Right cardiac atrium (tissue), 5 donors: ENCODE measurements at regions not wholly inside any gene's neighbourhood (a gene's known extent, or its start where the extent isn't known, plus 50 kb on each side); places are given as distances from the start of the nearest gene placed in this dataset.
A peak's percentile ranks its signal among the peaks of the same experiment; 100 is the strongest.

ENCODE experiments used
- ATAC-seq, 2 donors: fragments of 200-7000 bp; cut with Tn5 transposase; one replicate each; pipeline versions ENCODE4 v1.8.0 to v1.9.1; 2020; ENCODE audit warnings: moderate library complexity in 2 of 2, mild to moderate bottlenecking in 1 of 2
- DNase-seq, 3 donors: peaks; one replicate each; pipeline ENCODE4 v3.0.0-alpha.2; 2020
- H3K27ac ChIP-seq: one replicate; pipeline ENCODE4 v1.5.1; 2013; ENCODE audit warnings: mild to moderate bottlenecking, low read length, control low read depth, moderate library complexity
- H3K27me3 ChIP-seq: one replicate; pipeline ENCODE4 v1.6.1; 2013; ENCODE audit not compliant: control insufficient read depth, insufficient read depth
- H3K4me1 ChIP-seq: one replicate; pipeline ENCODE4 v1.6.1; 2013; ENCODE audit warnings: low read length; ENCODE audit not compliant: control insufficient read depth, insufficient read depth
- H3K4me3 ChIP-seq: one replicate; pipeline ENCODE4 v1.5.1; 2013; ENCODE audit warnings: low read length, control low read depth
- H3K9me3 ChIP-seq: one replicate; pipeline ENCODE4 v1.6.1; 2013; ENCODE audit warnings: low read length; ENCODE audit not compliant: control insufficient read depth
- WGBS: extraction: QIAGEN DNeasy Blood & Tissue Kit; methylation state at CpG from one replicate; pipeline ENCODE4 v1.1.7; 2013; 5-methylcytosine and 5-hydroxymethylcytosine counted together
- intact Hi-C, 4 donors: fragments of 100-400 bp; cut with DNase I; formaldehyde crosslinking; loops; one replicate each; pipeline versions ENCODE4 v1.11.0 to v1.14.0; 2022 to 2023
- donor health status: healthy with polysubstance abuse.
- donor health status: DM: no; HTN: yes; CAD: no.
- donor health status: DM: no; HTN: no; CAD: no.
- donor health status: DM: no; HTN: yes; CAD: no; lungs with severe emphysema.
- donor health status: DM: yes; HTN: yes; CAD: no.

DNA sequence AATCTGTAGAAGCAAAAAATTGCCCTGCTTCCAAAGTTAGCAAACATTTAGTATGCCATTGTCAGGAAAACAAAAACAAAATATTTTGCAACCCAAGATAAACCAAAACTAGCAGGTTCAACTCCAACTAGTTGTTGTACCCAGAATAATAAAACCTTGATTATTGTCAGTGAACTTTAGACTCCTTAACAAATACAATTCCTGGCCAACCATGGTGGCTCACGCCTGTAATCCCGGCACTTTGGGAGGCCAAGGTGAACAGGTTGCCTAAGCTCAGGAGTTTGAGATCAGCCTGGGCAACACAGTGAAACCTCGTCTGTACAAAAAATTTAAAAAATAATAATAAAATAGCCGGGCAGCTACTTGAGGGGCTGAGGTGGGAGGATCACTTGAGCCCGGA is 53.6 kb upstream of the EPCAM start:
- DNase-seq = no peak
- no peaks in the 10 kb centered on the region for H3K27me3 ChIP-seq
- H3K27ac ChIP-seq = no peak overlapping the region
- peaks cover 15% of the 10 kb centered on the region for H3K4me1 ChIP-seq
- ATAC-seq = no peak
- H3K4me3 ChIP-seq = no peak overlapping the region
- no peaks in the 10 kb centered on the region for H3K9me3 ChIP-seq
- WGBS = 95% methylated on average over 5 of the region's 5 CpGs
- intact Hi-C loops = no loop called here

DNA sequence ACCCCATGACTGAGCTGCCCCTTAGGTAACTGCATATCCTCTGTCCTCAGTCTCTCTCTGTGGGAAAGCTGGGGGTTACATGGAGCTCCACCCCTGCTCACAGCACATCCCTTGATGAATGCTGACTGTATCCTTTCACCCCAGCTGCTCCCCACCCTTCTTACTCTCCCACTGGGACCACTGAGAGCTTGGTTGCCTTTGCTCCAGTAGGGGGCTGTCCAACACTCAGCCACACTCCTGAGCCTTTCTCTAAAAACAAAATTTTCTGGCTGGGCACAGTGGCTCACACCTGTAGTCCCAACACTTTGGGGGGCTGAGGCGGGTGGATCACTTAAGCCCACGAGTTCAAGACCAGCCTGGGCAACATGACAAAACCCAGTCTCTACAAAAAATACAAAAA is 55.4 kb upstream of the EPCAM start:
- 87% methylated on average over 2 of the region's 2 CpGs for WGBS
- intact Hi-C loops = loop anchor here in 1 of 4 donors (5.0 kb wide), 1 partner anchor 41 kb away; no protein-coding TSS in a partner anchor
- no peaks in the 10 kb centered on the region for H3K9me3 ChIP-seq
- no peak overlapping the region for H3K27ac ChIP-seq
- no peak for DNase-seq
- no peak overlapping the region for H3K4me3 ChIP-seq
- ATAC-seq = no peak
- no peaks in the 10 kb centered on the region for H3K27me3 ChIP-seq
- peaks cover 16% of the 10 kb centered on the region for H3K4me1 ChIP-seq

DNA sequence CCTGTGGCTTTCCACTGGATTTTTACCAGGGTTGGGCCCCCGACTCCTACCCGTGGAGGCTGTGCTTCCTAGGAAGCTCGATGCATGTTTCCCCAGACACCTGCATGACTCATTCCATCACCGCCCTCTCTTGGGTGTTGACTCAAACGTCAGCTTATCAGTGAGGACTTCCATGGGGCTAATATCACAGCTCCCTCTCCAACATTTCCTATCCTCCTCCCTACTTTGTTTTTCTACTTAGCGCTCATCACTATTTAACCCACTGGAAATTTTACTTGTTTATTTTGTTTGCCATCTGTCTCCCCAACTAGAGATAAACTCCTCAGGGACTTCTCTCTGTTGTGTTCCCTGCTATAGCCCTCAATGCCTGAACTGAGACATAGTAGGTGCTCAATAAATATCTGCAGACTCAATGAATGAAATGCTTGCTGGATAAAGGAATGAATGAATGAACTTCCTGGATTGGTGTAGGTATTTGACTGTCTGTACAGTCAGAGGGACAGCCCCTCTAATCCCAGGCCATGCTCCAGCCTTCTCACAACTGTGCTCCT is 55.9 kb upstream of the EPCAM start:
- intact Hi-C loops = loop anchor here in 1 of 4 donors (5.0 kb wide), 1 partner anchor 41 kb away; no protein-coding TSS in a partner anchor
- ATAC-seq = peak; percentile 20 to 32
- no peak for DNase-seq

DNA sequence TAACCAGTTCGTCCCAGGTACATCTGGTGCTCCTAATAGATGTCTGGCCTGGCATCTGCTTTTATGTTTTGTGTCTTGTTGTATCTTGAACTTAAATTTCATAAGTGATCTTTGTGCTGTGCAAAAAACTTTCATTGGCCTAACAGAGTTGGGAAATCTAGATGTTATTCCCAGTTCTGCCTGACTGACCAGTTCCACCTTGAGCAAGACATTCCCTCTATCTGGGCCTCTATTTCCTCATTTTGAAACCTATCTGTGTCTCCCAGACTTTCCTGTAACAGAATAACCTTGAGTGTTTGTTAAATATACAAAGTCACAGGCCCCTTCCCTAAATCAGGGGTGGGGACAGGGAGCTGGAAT is 56.6 kb upstream of the EPCAM start:
- Histone ChIP-seq H3K9me3 (no peaks in the 10 kb centered on the region), H3K4me1 (peaks cover 16% of the 10 kb centered on the region), H3K27me3 (no peaks in the 10 kb centered on the region), H3K4me3 (no peak overlapping the region), H3K27ac (no peak overlapping the region)
- DNase-seq (no peak), ATAC-seq (no peak)
- WGBS = 95% methylated on average over 1 of the region's 1 CpG
- intact Hi-C loops = loop anchor here in 1 of 4 donors (5.0 kb wide), 1 partner anchor 40 kb away; no protein-coding TSS in a partner anchor

More for the DNA sequence above, 55.9 kb upstream of the EPCAM start:
- no peaks in the 10 kb centered on the region for H3K9me3 ChIP-seq
- H3K4me3 ChIP-seq = no peak overlapping the region
- no peak overlapping the region for H3K27ac ChIP-seq
- H3K4me1 ChIP-seq = peaks cover 16% of the 10 kb centered on the region
- no peaks in the 10 kb centered on the region for H3K27me3 ChIP-seq
- WGBS = 53% methylated on average over 6 of the region's 6 CpGs

DNA sequence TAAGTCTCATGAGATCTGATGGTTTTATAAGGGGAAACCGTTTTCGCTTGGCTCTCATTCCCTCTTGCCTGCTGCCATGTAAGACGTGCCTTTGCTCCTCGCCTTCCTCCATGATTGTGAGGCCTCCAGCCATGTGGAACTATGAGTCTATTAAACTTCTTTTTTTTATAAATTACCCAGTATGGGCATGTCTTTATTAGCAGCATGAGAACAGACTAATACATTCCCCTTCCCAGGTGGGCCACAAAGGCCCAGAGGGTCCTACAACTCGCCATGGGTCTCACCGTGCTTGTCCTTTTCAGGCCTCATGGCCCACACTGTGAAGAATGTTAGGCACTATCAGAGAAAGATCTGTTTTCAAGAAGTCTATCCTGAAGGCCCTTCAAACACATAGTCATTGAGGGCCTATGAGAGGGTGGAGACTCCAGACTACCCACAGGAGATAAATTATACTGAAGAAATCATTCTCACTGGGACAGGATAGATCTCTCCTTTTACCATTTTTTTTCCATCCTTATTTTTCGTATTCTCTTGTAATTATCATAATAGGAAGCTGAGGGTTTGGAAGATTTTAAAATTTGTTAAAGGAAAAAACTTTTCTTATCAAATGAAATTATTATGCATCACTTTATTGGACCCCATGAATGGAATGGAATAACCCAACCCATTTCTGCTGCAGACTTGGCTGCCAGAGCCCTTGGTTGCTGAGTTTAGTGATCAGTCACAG is 57.2 kb upstream of the EPCAM start:
- ATAC-seq (no peak), DNase-seq (no peak)
- 93% methylated on average over 7 of the region's 7 CpGs for WGBS
- H3K9me3 ChIP-seq = no peaks in the 10 kb centered on the region
- H3K4me1 ChIP-seq = peaks cover 16% of the 10 kb centered on the region
- H3K4me3 ChIP-seq = no peak overlapping the region
- H3K27me3 ChIP-seq = no peaks in the 10 kb centered on the region
- peak overlapping the region; percentile 33 for H3K27ac ChIP-seq
- intact Hi-C loops = loop anchor here in 1 of 4 donors (5.0 kb wide), 1 partner anchor 40 kb away; no protein-coding TSS in a partner anchor

DNA sequence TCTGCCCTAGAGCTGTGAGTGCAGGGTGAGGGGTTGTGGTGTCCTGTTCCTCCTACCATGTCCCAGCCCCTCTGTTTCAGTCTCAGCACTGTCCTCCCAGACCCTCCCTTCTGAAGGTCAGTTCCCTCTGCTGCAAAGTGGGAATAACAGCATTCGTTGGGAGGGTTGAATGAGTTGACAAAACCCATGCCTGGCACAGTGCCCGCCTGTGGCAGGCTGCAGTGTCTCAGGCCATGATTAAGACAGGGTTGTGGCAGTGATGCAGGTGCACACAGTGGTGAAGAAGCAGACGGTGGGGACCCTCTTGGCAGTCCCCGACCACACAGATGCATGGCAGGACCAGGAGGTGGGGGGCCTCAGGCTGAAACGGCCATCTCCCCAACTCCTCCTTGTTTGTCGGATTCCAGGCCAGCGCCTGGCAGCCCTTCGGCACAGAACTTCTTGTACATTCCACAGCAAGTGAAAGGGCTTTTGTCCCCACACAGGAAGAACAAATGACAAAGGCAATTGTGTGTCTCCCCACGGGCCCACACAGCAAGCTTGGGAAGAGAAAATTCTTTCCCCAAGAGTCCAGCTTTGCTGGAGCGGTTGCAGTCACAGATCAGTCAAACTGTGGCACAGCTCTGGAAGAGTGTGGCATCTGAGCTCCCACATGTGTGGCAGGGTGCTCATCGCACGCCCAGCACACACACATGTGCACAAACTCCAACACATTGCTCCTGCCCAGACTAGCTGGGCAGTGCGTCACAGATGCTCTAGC is 58.1 kb upstream of the EPCAM start:
- Histone ChIP-seq H3K4me1 (peaks cover 16% of the 10 kb centered on the region), H3K9me3 (no peaks in the 10 kb centered on the region), H3K27ac (peak overlapping the region; percentile 86), H3K27me3 (no peaks in the 10 kb centered on the region), H3K4me3 (no peak overlapping the region)
- peak; percentile 57 to 61 for ATAC-seq
- peak; percentile 28 to 72 (median 69) for DNase-seq
- 51% methylated on average over 13 of the region's 13 CpGs for WGBS
- intact Hi-C loops = loop anchor here in 1 of 4 donors (5.0 kb wide), 1 partner anchor 39 kb away; no protein-coding TSS in a partner anchor

DNA sequence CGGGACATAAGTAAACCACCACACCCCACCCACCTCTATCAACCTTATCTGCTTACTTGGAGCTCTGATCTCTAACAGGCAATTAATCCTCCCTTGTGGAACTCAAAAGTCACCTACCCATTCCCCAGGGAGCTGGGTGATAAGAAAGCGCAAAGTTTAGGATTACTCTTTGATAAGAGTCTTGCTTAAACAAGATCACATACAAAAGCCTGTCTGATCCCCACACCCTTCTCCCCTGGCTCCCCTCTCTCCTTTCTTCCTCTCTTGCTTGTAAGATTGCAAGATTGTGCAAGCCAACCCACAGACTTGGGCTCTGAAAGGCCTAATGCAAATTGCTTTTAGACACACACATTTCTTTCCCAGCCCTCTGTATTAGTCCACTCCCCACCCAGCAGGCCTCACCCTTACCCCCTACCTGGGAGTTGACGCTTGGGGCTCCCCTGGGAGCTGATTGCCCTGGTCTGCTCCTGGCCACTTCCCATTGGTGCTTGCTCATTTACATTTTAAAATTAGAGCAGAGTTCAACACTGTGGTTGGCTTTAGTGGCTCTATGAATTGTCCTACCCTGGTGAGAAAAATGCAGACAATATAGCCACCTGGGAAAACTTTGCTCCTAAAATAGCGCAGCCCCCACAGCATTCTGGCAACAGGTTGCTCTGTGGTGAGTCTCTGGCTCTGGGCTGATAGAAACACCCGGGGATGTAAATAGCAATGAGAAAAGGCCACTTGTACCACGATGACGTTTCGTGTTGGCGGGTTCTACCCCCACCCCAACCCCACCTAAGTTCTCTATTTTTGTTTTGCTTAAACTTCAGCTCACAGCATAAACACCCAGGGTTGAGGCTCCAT is 58.9 kb upstream of the EPCAM start:
- no peaks in the 10 kb centered on the region for H3K27me3 ChIP-seq

DNA sequence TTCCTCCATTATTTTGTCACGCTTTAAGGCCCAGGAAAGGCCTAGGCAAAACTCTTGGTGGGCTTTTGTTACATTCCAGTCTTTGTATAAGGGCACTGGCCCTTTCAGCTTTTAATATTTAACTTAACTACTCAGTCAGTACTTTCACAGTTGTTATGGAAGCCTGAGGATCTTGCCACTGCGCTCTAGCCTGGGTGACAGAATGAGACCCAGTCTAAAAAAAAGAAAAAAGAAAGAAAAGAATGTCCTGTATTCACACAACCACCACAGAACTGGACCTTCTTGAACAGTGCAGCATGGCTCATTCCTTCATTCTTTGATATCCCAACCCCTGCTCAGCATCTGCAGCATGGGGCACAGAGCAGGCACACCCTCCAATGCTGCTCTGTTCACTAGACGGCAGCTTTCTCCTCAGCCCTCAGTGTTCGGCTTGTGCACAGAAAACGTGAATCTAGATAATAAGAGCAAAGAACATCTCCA is 59.6 kb upstream of the EPCAM start:
- intact Hi-C loops = no loop called here
- peak in 1 of 2 donors; percentile 19 for ATAC-seq
- H3K27me3 ChIP-seq = no peaks in the 10 kb centered on the region
- DNase-seq = no peak
- H3K27ac ChIP-seq = peak overlapping the region; percentile 4
- no peaks in the 10 kb centered on the region for H3K9me3 ChIP-seq
- 75% methylated on average over 5 of the region's 5 CpGs for WGBS
- no peak overlapping the region for H3K4me3 ChIP-seq
- peaks cover 16% of the 10 kb centered on the region for H3K4me1 ChIP-seq

More for the DNA sequence above, 58.9 kb upstream of the EPCAM start:
- DNase-seq (no peak), ATAC-seq (peak; percentile 46 to 56)
- H3K27ac ChIP-seq = peak overlapping the region; percentile 86
- intact Hi-C loops = loop anchor here in 1 of 4 donors (5.0 kb wide), 1 partner anchor 38 kb away; no protein-coding TSS in a partner anchor
- H3K4me1 ChIP-seq = peaks cover 16% of the 10 kb centered on the region
- 39% methylated on average over 9 of the region's 9 CpGs for WGBS
- no peaks in the 10 kb centered on the region for H3K9me3 ChIP-seq
- H3K4me3 ChIP-seq = no peak overlapping the region

DNA sequence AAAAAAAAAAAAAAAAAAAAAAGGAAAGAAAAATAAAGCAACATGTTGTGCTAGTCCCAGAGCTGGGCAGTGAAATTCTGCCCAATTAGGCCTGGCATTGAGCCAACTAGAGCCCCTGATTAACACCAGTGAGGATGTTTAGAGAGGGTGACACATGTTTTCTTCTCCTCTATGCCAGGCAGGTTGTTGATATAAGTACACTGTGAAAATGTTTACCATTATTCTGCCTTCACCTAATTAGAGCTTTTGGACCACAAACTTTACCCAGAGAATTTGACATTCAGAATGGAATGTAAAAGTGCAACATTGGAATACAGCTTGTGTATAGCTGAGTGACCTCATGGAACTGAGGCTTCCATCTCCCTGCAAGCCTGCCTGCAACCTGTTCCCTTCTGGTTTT is 62.0 kb upstream of the EPCAM start:
- H3K4me1 ChIP-seq = peaks cover 12% of the 10 kb centered on the region
- no peaks in the 10 kb centered on the region for H3K9me3 ChIP-seq
- ATAC-seq (no peak), DNase-seq (no peak)
- no peak overlapping the region for H3K4me3 ChIP-seq
- H3K27me3 ChIP-seq = no peaks in the 10 kb centered on the region
- intact Hi-C loops = no loop called here
- no peak overlapping the region for H3K27ac ChIP-seq

DNA sequence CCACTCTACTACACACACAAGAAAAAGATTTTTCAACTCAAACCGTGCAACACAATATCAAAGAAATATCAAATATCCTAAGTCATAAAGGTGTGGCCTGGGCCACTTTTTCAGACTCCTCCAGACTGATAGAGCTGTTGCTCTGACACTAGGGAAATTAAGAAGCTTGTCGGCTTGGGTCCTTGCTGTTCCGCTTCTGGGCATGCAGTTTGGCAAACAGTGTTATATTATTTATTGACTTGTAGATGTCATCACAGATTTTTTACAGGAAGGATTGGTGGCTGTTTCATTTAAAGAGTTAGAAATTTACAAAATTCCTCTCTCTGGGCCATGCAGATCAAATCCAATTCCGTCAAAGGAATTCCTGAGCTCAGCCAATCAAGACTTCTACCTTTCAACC is 64.5 kb upstream of the EPCAM start:
- DNase-seq (no peak), ATAC-seq (no peak)
- Histone ChIP-seq H3K9me3 (no peaks in the 10 kb centered on the region), H3K4me3 (no peak overlapping the region), H3K4me1 (no peaks in the 10 kb centered on the region), H3K27ac (no peak overlapping the region), H3K27me3 (no peaks in the 10 kb centered on the region)
- intact Hi-C loops = no loop called here
- WGBS = 78% methylated on average over 4 of the region's 4 CpGs
